ENCODE measurements at regions not wholly inside any gene's neighbourhood (a gene's known extent, or its start where the extent isn't known, plus 50 kb on each side); places are given as distances from the start of the nearest gene placed in this dataset.

DNA sequence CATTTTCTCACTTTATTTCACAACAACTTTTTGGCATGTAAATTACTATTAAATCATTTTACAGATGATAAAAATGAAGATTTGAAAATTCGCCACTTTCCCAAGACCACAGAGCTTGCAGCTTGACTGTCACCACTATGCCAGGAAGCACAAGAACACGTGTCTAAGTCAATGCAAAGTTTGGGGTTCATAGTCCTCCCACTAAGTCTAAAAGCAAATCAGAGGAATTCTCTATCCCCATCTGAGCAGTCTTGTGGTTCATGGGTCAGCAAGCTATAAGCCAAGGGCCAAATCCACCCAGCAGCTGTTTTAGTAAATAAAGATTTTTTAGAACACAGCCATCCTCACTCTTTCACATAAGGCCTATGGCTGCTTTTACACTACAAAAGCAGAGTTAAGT, 833.3 kb upstream of the INTU start:
- H3K27me3 ChIP-seq (ENCODE audit: control insufficient read depth in 3 of 3, insufficient read depth in 3 of 3, low read length in 2 of 3) = no peaks in the 10 kb centered on the region

DNA sequence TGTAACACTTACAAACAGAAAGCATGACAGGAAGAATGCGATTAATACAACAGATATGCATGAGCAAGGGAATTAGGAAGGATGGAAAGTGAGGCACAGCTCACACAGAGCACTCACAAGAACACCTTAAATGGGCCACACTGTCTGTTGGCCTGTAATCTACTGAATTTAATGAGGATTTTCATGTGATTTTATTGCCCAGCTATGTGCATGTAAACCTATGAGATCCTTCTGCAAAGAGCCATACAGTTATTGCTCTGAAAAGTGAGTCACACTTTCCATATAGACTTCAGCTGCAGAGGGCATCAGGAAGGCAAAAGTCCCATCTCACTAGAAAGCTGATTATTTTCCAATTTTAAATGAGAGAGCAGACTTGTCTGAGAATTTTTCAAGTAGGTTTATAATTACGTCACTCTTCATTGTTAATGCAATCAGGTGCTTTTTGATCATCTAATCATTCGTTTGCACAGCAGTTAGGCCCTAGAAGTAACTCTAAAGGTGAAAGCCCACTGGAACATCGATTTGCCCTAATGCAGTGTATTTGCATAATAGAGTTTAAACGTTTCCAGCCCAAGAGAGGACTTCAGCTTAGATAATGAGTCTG, 832.7 kb upstream of the INTU start:
- Histone ChIP-seq H3K36me3 (ENCODE audit: control insufficient read depth in 4 of 4, insufficient read depth in 4 of 4, low read length in 4 of 4) (no peaks in the 10 kb centered on the region), H3K9me3 (ENCODE audit: control insufficient read depth in 4 of 4, insufficient read depth in 3 of 4, low read length in 3 of 4) (no peaks in the 10 kb centered on the region), H3K27ac (ENCODE audit: low read depth in 1 of 2, low read length in 1 of 2) (no peak overlapping the region), H3K4me1 (ENCODE audit: control insufficient read depth in 5 of 5, insufficient read depth in 5 of 5, low read length in 5 of 5) (peaks cover 0 to 19% (median 0%) of the 10 kb centered on the region in 5 donors), H3K27me3 (ENCODE audit: control insufficient read depth in 3 of 3, insufficient read depth in 3 of 3, low read length in 2 of 3) (no peaks in the 10 kb centered on the region), H3K9ac (ENCODE audit: insufficient read depth in 1 of 2, low read length in 2 of 2) (no peak overlapping the region), H3K4me3 (no peak overlapping the region)
- DNase-seq = peak in 2 of 3 donors; percentile 55 to 69
- ATAC-seq (ENCODE audit: insufficient read depth, low FRiP score) = no peak
- TF ChIP-seq, protein P1, sequence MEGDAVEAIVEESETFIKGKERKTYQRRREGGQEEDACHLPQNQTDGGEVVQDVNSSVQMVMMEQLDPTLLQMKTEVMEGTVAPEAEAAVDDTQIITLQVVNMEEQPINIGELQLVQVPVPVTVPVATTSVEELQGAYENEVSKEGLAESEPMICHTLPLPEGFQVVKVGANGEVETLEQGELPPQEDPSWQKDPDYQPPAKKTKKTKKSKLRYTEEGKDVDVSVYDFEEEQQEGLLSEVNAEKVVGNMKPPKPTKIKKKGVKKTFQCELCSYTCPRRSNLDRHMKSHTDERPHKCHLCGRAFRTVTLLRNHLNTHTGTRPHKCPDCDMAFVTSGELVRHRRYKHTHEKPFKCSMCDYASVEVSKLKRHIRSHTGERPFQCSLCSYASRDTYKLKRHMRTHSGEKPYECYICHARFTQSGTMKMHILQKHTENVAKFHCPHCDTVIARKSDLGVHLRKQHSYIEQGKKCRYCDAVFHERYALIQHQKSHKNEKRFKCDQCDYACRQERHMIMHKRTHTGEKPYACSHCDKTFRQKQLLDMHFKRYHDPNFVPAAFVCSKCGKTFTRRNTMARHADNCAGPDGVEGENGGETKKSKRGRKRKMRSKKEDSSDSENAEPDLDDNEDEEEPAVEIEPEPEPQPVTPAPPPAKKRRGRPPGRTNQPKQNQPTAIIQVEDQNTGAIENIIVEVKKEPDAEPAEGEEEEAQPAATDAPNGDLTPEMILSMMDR (IDR thresholded peaks at IDR 0.05; ENCODE audit: control extremely low read depth, extremely low read depth) = no peak
- WGBS, 2 donors = 60 to 61% methylated on average over 5 of the region's 5 CpGs

More for the DNA sequence above, 833.3 kb upstream of the INTU start:
- no peak overlapping the region for H3K27ac ChIP-seq (ENCODE audit: low read depth in 1 of 2, low read length in 1 of 2)
- H3K4me1 ChIP-seq (ENCODE audit: control insufficient read depth in 5 of 5, insufficient read depth in 5 of 5, low read length in 5 of 5) = peaks cover 0 to 19% (median 0%) of the 10 kb centered on the region in 5 donors
- TF ChIP-seq, protein P1 (IDR thresholded peaks at IDR 0.05; ENCODE audit: control extremely low read depth, extremely low read depth) = no peak
- 72 to 76% methylated on average over 2 of the region's 2 CpGs for WGBS, 2 donors
- H3K36me3 ChIP-seq (ENCODE audit: control insufficient read depth in 4 of 4, insufficient read depth in 4 of 4, low read length in 4 of 4) = no peaks in the 10 kb centered on the region
- no peak for ATAC-seq (ENCODE audit: insufficient read depth, low FRiP score)
- H3K9me3 ChIP-seq (ENCODE audit: control insufficient read depth in 4 of 4, insufficient read depth in 3 of 4, low read length in 3 of 4) = no peaks in the 10 kb centered on the region
- peak; percentile 54 to 85 (median 80) for DNase-seq
- H3K4me3 ChIP-seq = no peak overlapping the region
- peak overlapping the region in 1 of 2 donors; percentile 43 for H3K9ac ChIP-seq (ENCODE audit: insufficient read depth in 1 of 2, low read length in 2 of 2)

GRCh38 chr4:126800575-126801141, 832.1 kb upstream of the INTU start:
- peak; percentile 18 to 93 (median 91) for DNase-seq
- ATAC-seq (ENCODE audit: insufficient read depth, low FRiP score) = no peak
- TF ChIP-seq, protein P1 (IDR thresholded peaks at IDR 0.05; ENCODE audit: control extremely low read depth, extremely low read depth) = no peak
- Histone ChIP-seq H3K36me3 (ENCODE audit: control insufficient read depth in 4 of 4, insufficient read depth in 4 of 4, low read length in 4 of 4) (no peaks in the 10 kb centered on the region), H3K9ac (ENCODE audit: insufficient read depth in 1 of 2, low read length in 2 of 2) (no peak overlapping the region), H3K4me1 (ENCODE audit: control insufficient read depth in 5 of 5, insufficient read depth in 5 of 5, low read length in 5 of 5) (peaks cover 0 to 19% (median 0%) of the 10 kb centered on the region in 5 donors), H3K27ac (ENCODE audit: low read depth in 1 of 2, low read length in 1 of 2) (no peak overlapping the region), H3K27me3 (ENCODE audit: control insufficient read depth in 3 of 3, insufficient read depth in 3 of 3, low read length in 2 of 3) (no peaks in the 10 kb centered on the region), H3K9me3 (ENCODE audit: control insufficient read depth in 4 of 4, insufficient read depth in 3 of 4, low read length in 3 of 4) (no peaks in the 10 kb centered on the region), H3K4me3 (no peak overlapping the region)
- 56 to 63% methylated on average over 3 of the region's 3 CpGs for WGBS, 2 donors

All from lung (tissue), 11 donors.